Keratinocyte (primary cell): ENCODE measurements at regions not wholly inside any gene's neighbourhood (a gene's known extent, or its start where the extent isn't known, plus 50 kb on each side); places are given as distances from the start of the nearest gene placed in this dataset.

Source experiments
- EZH2 ChIP-seq: IDR thresholded peaks from one replicate; pipeline ENCODE4 v1.6.1; 2012; ENCODE audit warnings: inconsistent platforms, mild to moderate bottlenecking, low read length, moderate library complexity
- TF ChIP-seq, protein P1 (sequence below), 3 experiments: IDR thresholded peaks in 1 of 3; conservative IDR thresholded peaks in 1 of 3; optimal IDR thresholded peaks in 1 of 3; 2 replicates in 2 of 3; 3 replicates in 1 of 3; pipeline versions ENCODE3 to v1.5.1; 2011; ENCODE audit warnings: low read length in 3 of 3, mild to moderate bottlenecking in 3 of 3, moderate library complexity in 2 of 3, control low read depth in 1 of 3, inconsistent platforms in 1 of 3; ENCODE audit not compliant: insufficient read depth in 2 of 3; ENCODE audit errors: extremely low read depth in 1 of 3

DNA sequence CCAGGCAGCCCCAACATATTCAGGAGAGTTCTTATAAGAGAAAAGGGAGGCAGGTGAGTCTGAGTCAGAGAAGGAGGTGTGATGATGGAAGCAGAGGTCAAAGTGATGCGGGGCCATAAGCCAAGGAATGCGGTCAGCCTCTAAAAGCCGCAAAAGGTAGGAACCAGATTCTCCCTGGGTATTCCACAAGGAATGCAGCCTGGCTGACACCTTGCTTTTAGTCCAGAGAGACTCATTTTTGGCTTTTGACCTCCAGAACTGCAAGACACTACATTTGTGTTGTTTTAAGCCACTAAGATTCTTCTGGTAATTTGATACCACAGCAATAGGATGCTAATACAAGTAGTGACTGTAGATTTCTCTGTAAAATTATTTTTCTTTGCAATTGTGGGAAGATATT is 151.5 kb upstream of the EEPD1 start:
- TF ChIP-seq, protein P1, sequence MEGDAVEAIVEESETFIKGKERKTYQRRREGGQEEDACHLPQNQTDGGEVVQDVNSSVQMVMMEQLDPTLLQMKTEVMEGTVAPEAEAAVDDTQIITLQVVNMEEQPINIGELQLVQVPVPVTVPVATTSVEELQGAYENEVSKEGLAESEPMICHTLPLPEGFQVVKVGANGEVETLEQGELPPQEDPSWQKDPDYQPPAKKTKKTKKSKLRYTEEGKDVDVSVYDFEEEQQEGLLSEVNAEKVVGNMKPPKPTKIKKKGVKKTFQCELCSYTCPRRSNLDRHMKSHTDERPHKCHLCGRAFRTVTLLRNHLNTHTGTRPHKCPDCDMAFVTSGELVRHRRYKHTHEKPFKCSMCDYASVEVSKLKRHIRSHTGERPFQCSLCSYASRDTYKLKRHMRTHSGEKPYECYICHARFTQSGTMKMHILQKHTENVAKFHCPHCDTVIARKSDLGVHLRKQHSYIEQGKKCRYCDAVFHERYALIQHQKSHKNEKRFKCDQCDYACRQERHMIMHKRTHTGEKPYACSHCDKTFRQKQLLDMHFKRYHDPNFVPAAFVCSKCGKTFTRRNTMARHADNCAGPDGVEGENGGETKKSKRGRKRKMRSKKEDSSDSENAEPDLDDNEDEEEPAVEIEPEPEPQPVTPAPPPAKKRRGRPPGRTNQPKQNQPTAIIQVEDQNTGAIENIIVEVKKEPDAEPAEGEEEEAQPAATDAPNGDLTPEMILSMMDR (optimal IDR thresholded peaks at IDR 0.05 in 1 of 3, IDR thresholded peaks at IDR 0.05 in 1 of 3, conservative IDR thresholded peaks at IDR 0.05 in 1 of 3; ENCODE audit: extremely low read depth in 1 of 3, insufficient read depth in 2 of 3, low read length in 3 of 3) = no peak
- no peak for TF ChIP-seq EZH2
